HFFc6 (cell line): ENCODE measurements at regions not wholly inside any gene's neighbourhood (a gene's known extent, or its start where the extent isn't known, plus 50 kb on each side); places are given as distances from the start of the nearest gene placed in this dataset.

Experiments
- DNase-seq: peaks from one replicate; pipeline ENCODE4 v3.0.0-alpha.2; 2018
- H3K27ac Mint-ChIP-seq: 2 replicates; pipeline ENCODE4 v1.8.0; 2020; ENCODE audit warnings: mild to moderate bottlenecking, mixed read lengths
- H3K27me3 Mint-ChIP-seq: 2 replicates; pipeline ENCODE4 v1.8.0; 2021; ENCODE audit warnings: mild to moderate bottlenecking, moderate library complexity, mixed read lengths; ENCODE audit not compliant: insufficient read depth
- H3K36me3 Mint-ChIP-seq: 2 replicates; pipeline ENCODE4 v1.8.0; 2021; ENCODE audit warnings: low read depth, mixed read lengths
- H3K4me1 Mint-ChIP-seq: 2 replicates; pipeline ENCODE4 v1.8.0; 2020; ENCODE audit warnings: low read depth, mixed read lengths
- H3K4me3 Mint-ChIP-seq: 2 replicates; pipeline ENCODE4 v1.8.0; 2020; ENCODE audit warnings: mild to moderate bottlenecking, moderate library complexity, mixed read lengths
- H3K9me3 Mint-ChIP-seq: 2 replicates; pipeline ENCODE4 v1.8.0; 2020; ENCODE audit warnings: mild to moderate bottlenecking, mixed read lengths
- TF ChIP-seq, protein P1 (sequence below): fragments of 200-600 bp; sonication (generic); IDR thresholded peaks from 2 replicates; pipeline ENCODE4 v1.5.0; 2021; ENCODE audit warnings: antibody characterized with exemption, mild to moderate bottlenecking

DNA sequence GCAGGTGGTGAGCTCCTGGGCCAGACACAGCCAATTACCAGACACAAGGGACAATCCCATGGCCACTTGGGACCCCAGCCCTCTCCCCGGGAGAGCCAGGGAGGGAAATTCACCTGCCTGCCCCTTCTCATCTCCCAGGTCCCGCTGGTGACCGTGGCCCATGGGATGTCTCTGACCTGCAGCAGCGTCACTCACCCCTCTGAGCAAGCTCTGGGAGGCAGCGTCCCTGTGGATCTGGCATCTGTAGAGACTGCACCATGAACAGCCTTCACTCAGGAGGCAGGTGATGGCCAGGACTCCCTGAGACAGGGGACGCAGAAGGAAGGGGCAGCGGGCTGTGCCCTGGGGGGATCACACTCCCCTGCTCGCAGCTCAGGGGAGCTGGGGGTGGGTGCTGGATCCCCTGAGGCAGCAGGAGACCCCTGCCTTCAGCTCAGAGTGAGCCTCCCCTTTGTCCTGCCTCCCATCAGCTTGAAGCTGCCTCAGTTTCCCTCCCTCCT lies 90.8 kb downstream of the FOXL3 start:
- no peak for DNase-seq
- Mint-ChIP-seq H3K36me3 (no peaks in the 10 kb centered on the region; the same call in 1 of the 2 replicates), H3K4me3 (no peak overlapping the region)

DNA sequence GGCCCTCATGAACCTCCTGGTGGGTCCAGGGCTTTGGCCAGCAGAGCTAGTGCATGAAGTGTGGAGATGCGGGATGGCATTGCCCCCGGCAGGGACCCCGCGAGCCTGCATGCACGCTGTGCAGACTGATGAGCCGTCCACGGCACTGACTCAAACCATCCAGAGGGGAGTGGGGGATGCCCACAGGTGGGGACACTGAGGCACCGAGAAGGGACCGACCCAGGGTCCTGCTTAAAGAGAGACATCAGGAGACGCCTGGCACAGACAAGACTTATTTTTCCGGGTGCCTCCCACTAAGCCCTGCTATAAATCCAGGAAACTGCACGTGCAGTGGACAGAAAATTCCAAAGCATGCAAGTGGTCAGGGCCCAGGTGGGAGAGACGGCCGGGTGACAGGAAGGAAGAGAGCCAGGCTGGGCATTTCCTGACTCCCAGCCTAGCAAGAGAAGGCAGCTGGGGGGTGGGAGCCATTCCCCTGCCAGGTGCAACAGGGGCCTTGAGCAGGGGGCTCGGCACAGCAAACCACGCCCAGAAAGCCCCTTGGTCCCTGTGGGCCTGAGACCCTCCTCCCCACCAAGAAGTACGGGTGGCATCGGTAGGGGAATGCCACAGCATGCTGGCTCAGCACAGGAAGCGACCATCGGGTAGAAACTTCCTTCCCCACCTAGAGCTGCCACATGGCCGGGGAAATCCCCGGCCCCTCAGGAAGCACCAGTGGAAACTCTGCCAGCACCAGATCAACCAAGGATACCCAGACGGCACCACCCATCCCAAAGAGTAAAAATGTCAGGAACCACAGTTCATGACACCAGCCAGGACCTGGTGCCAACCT lies 91.5 kb downstream of the FOXL3 start:
- no peak overlapping the region for H3K4me3 Mint-ChIP-seq
- peaks cover 16% of the 10 kb centered on the region for H3K27me3 Mint-ChIP-seq
- no peaks in the 10 kb centered on the region; the same call in 1 of the 2 replicates for H3K36me3 Mint-ChIP-seq
- no peaks in the 10 kb centered on the region for H3K4me1 Mint-ChIP-seq
- H3K9me3 Mint-ChIP-seq, result peaks cover 23% of the 10 kb centered on the region
- H3K27ac Mint-ChIP-seq, result no peak overlapping the region
- no peak for DNase-seq
- TF ChIP-seq, protein P1, sequence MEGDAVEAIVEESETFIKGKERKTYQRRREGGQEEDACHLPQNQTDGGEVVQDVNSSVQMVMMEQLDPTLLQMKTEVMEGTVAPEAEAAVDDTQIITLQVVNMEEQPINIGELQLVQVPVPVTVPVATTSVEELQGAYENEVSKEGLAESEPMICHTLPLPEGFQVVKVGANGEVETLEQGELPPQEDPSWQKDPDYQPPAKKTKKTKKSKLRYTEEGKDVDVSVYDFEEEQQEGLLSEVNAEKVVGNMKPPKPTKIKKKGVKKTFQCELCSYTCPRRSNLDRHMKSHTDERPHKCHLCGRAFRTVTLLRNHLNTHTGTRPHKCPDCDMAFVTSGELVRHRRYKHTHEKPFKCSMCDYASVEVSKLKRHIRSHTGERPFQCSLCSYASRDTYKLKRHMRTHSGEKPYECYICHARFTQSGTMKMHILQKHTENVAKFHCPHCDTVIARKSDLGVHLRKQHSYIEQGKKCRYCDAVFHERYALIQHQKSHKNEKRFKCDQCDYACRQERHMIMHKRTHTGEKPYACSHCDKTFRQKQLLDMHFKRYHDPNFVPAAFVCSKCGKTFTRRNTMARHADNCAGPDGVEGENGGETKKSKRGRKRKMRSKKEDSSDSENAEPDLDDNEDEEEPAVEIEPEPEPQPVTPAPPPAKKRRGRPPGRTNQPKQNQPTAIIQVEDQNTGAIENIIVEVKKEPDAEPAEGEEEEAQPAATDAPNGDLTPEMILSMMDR, result no peak

More for the DNA sequence above, 90.8 kb downstream of the FOXL3 start:
- peaks cover 17% of the 10 kb centered on the region for H3K27me3 Mint-ChIP-seq
- H3K27ac Mint-ChIP-seq, result no peak overlapping the region
- no peaks in the 10 kb centered on the region for H3K4me1 Mint-ChIP-seq
- peaks cover 16% of the 10 kb centered on the region for H3K9me3 Mint-ChIP-seq
- TF ChIP-seq, protein P1, result no peak

DNA sequence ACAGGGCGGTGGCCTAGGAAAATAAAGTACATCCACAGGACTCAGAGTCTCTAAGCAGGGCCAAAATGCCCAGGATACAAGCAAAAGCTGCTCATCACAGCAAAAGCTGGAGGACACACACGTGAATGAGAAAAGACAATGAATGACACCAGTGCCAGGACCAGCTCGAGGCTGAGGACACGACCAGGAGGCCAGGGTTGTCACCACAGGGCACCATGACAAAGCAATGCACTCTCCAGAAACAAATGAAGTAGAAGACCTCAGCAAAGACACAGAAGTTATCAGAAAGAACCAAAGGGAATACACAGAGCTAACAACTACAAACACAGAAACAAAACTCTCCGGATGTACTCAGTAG lies 92.1 kb downstream of the FOXL3 start:
- TF ChIP-seq, protein P1, result no peak
- Mint-ChIP-seq H3K4me1 (no peaks in the 10 kb centered on the region), H3K27ac (no peak overlapping the region), H3K9me3 (peaks cover 29% of the 10 kb centered on the region), H3K4me3 (no peak overlapping the region), H3K27me3 (peaks cover 16% of the 10 kb centered on the region), H3K36me3 (no peaks in the 10 kb centered on the region; the same call in 1 of the 2 replicates)
- DNase-seq, result no peak

DNA sequence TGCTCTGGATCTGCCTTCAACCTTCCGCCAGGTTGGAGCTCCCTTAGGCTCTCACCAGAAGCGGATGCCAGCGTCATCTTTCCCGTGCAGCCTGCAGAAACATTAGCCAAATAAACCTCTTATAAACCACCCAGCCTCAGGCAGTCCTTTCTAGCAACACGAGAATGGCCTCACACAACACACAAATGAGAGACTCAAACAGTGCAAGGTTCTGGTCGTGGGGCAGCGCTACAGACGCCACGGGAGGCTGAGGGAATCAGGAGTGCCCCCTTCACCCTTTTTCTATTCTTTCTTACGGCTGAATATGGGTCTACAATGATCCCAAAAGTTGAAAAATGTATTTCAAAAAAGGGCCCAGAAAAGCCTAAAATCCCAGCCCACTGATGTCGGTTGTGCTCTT lies 96.4 kb downstream of the FOXL3 start:
- no peak for DNase-seq
- Mint-ChIP-seq H3K9me3 (peaks cover 43% of the 10 kb centered on the region), H3K27me3 (peaks cover 18% of the 10 kb centered on the region), H3K4me1 (no peaks in the 10 kb centered on the region), H3K4me3 (no peak overlapping the region), H3K27ac (no peak overlapping the region), H3K36me3 (no peaks in the 10 kb centered on the region; the same call in 1 of the 2 replicates)
- TF ChIP-seq, protein P1, result no peak

DNA sequence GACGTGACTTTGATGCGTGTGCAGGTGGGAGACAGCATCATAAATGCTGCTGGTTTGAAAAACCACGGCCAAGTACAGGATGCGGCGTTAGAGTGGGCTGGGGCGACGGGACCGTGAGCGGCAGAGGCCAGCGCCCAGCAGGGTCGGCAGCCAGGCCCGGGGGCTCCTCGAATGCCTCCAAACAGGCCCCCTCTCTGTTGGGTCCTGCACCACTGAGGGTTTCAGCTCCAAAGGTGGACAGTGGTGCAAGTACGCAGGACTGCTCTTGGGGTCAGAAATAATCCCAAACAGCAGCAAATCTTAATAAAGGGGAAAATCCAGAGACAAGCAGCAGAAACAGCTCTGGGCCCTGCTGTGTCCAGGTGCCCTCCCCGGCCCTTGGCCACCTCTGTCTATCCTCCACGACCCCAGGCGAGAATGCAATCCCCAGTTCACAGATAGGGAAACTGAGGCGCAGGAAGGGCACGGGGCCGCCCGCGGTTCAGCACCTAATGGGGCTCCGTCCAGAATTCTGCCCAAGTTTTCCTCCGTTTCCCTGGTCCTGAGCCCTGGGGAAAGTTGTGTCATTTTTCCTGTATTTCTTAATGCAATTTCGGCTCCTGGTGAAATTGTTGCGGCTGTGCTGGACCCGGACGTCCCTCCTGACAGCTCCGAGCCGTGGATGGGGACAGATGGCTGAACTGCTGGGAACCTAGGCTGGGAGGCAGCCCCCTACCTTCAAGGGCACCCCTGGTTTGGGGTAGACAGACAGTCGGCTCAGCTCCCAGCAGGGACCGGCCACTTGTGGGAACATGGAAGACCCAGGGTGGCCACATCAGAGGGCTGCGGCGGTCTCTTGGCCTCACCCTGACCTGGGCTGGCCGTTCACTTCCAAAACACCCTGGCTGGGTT lies 97.4 kb downstream of the FOXL3 start:
- Mint-ChIP-seq H3K27ac (no peak overlapping the region), H3K4me1 (no peaks in the 10 kb centered on the region), H3K27me3 (peaks cover 14% of the 10 kb centered on the region), H3K36me3 (no peaks in the 10 kb centered on the region; the same call in 1 of the 2 replicates), H3K9me3 (peaks cover 43% of the 10 kb centered on the region), H3K4me3 (no peak overlapping the region)
- DNase-seq, result no peak
- TF ChIP-seq, protein P1, result no peak
